Coronary artery (tissue), 2 donors: ENCODE measurements at regions not wholly inside any gene's neighbourhood (a gene's known extent, or its start where the extent isn't known, plus 50 kb on each side); places are given as distances from the start of the nearest gene placed in this dataset.
A peak's percentile ranks its signal among the peaks of the same experiment; 100 is the strongest.

Experiments used
- DNase-seq: peaks from one replicate; pipeline ENCODE4 v3.0.0-alpha.2; 2017; ENCODE audit warnings: low spot score
- H3K27ac ChIP-seq, 2 donors: fragments of 200-600 bp; sonication (generic); one replicate each; pipeline ENCODE4 v1.5.1; 2016 to 2019
- H3K4me3 ChIP-seq: fragments of 200-600 bp; sonication (generic); 2 replicates; pipeline ENCODE4 v1.5.1; 2016; ENCODE audit warnings: mild to moderate bottlenecking, moderate library complexity
- CTCF ChIP-seq: fragments of 200-600 bp; sonication (generic); IDR thresholded peaks from one replicate; pipeline ENCODE4 v1.5.1; 2019; ENCODE audit warnings: antibody characterized with exemption

- Histone ChIP-seq H3K27ac (no peak overlapping the region), H3K4me3 (no peak overlapping the region)
- TF ChIP-seq CTCF: no peak
- no peak for DNase-seq
These were observed 1017.6 kb downstream of the SORCS3 start for GRCh38 chr10:105658696-105659095.

GRCh38 chr10:105656856-105657255, 1015.8 kb downstream of the SORCS3 start:
- no peak for TF ChIP-seq CTCF
- H3K27ac ChIP-seq: no peak overlapping the region

GRCh38 chr10:105650306-105650705, 1009.2 kb downstream of the SORCS3 start:
- Histone ChIP-seq H3K4me3 (no peak overlapping the region), H3K27ac (no peak overlapping the region)
- no peak for TF ChIP-seq CTCF
- DNase-seq: no peak

More at GRCh38 chr10:105656856-105657255, 1015.8 kb downstream of the SORCS3 start:
- DNase-seq: no peak
- H3K4me3 ChIP-seq: no peak overlapping the region

- H3K27ac ChIP-seq: no peak overlapping the region
- TF ChIP-seq CTCF: no peak
- DNase-seq: no peak
- H3K4me3 ChIP-seq: no peak overlapping the region
These were observed 1006.3 kb downstream of the SORCS3 start for GRCh38 chr10:105647354-105647753.

- Histone ChIP-seq H3K4me3 (no peak overlapping the region), H3K27ac (no peak overlapping the region)
- TF ChIP-seq CTCF: no peak
- DNase-seq: no peak
These were observed 1003.9 kb downstream of the SORCS3 start for GRCh38 chr10:105644978-105645377.

- H3K27ac ChIP-seq: no peak overlapping the region
- H3K4me3 ChIP-seq: peak overlapping the region; percentile 2
- TF ChIP-seq CTCF: no peak
- no peak for DNase-seq
These were observed 1003.5 kb downstream of the SORCS3 start for GRCh38 chr10:105644559-105644958.

- TF ChIP-seq CTCF: no peak
- Histone ChIP-seq H3K4me3 (peak overlapping the region; percentile 2), H3K27ac (no peak overlapping the region)
- DNase-seq: no peak
These were observed 1003.0 kb downstream of the SORCS3 start for GRCh38 chr10:105644091-105644490.
